Bronchial epithelial cell (primary cell): ENCODE measurements at regions not wholly inside any gene's neighbourhood (a gene's known extent, or its start where the extent isn't known, plus 50 kb on each side); places are given as distances from the start of the nearest gene placed in this dataset.

Experiments used
- DNase-seq: peaks from one replicate; pipeline ENCODE4 v3.0.0-alpha.2; 2010; ENCODE audit warnings: low read depth
- FAIRE-seq: peaks from 2 replicates; lab custom pipeline; 2011; peaks lifted over from hg19 to GRCh38; lab: Jason Lieb, UNC
- H3K27me3 ChIP-seq: 2 replicates; pipeline ENCODE4 v1.5.1; 2011; ENCODE audit warnings: low read length; ENCODE audit not compliant: control insufficient read depth, insufficient read depth
- H3K36me3 ChIP-seq: 2 replicates; pipeline ENCODE4 v1.5.1; 2011; ENCODE audit warnings: low read length; ENCODE audit not compliant: control insufficient read depth, insufficient read depth
- H3K4me3 ChIP-seq: 2 replicates; pipeline ENCODE4 v1.5.1; 2011; ENCODE audit warnings: mild to moderate bottlenecking, low read depth, low read length, control low read depth
- CTCF ChIP-seq: IDR thresholded peaks from 2 replicates; pipeline ENCODE4 v1.5.1; 2011; ENCODE audit warnings: mild to moderate bottlenecking, moderate library complexity, low read length, control low read depth, inconsistent platforms; ENCODE audit not compliant: insufficient read depth, severe bottlenecking

GRCh38 chr11:28777126-28777525 lies 668.9 kb downstream of the METTL15 start:
- no peak for FAIRE-seq
- no peak for TF ChIP-seq CTCF

GRCh38 chr11:28773606-28774005 lies 665.4 kb downstream of the METTL15 start:
- TF ChIP-seq CTCF, result no peak
- Histone ChIP-seq H3K4me3 (no peak overlapping the region), H3K36me3 (no peaks in the 10 kb centered on the region), H3K27me3 (no peaks in the 10 kb centered on the region)
- DNase-seq (no peak), FAIRE-seq (no peak)

More at GRCh38 chr11:28777126-28777525, 668.9 kb downstream of the METTL15 start:
- H3K36me3 ChIP-seq, result no peaks in the 10 kb centered on the region
- H3K27me3 ChIP-seq, result no peaks in the 10 kb centered on the region
- no peak overlapping the region for H3K4me3 ChIP-seq
- DNase-seq, result no peak

GRCh38 chr11:28770806-28771205 lies 662.6 kb downstream of the METTL15 start:
- Histone ChIP-seq H3K36me3 (no peaks in the 10 kb centered on the region), H3K27me3 (no peaks in the 10 kb centered on the region), H3K4me3 (no peak overlapping the region)
- no peak for TF ChIP-seq CTCF
- no peak for DNase-seq
- no peak for FAIRE-seq

GRCh38 chr11:28767574-28767973 lies 659.4 kb downstream of the METTL15 start:
- DNase-seq, result peak; percentile 75
- FAIRE-seq, result peak; percentile 86
- TF ChIP-seq CTCF, result no peak
- no peaks in the 10 kb centered on the region for H3K36me3 ChIP-seq
- H3K27me3 ChIP-seq, result no peaks in the 10 kb centered on the region
- H3K4me3 ChIP-seq, result no peak overlapping the region

- FAIRE-seq (no peak), DNase-seq (no peak)
- TF ChIP-seq CTCF, result no peak
These were observed 655.7 kb downstream of the METTL15 start for GRCh38 chr11:28763876-28764275.

GRCh38 chr11:28763151-28763550 lies 655.0 kb downstream of the METTL15 start:
- no peaks in the 10 kb centered on the region for H3K36me3 ChIP-seq
- no peak for FAIRE-seq
- no peak for TF ChIP-seq CTCF

More at GRCh38 chr11:28763876-28764275, 655.7 kb downstream of the METTL15 start:
- no peaks in the 10 kb centered on the region for H3K27me3 ChIP-seq
- no peaks in the 10 kb centered on the region for H3K36me3 ChIP-seq
- H3K4me3 ChIP-seq, result no peak overlapping the region

More at GRCh38 chr11:28763151-28763550, 655.0 kb downstream of the METTL15 start:
- no peak for DNase-seq
- Histone ChIP-seq H3K27me3 (no peaks in the 10 kb centered on the region), H3K4me3 (no peak overlapping the region)
